Urothelium cell line (cell line): ENCODE measurements at regions not wholly inside any gene's neighbourhood (a gene's known extent, or its start where the extent isn't known, plus 50 kb on each side); places are given as distances from the start of the nearest gene placed in this dataset.
"Not testable (repeated sequence)": the region's sequence is repeated elsewhere in the genome, so short reads cannot be mapped to it uniquely, and the experiment has no call there.

Experiments used
- DNase-seq: peaks from one replicate; pipeline ENCODE4 v3.0.0; 2011; ENCODE audit warnings: low spot score, mixed read lengths
- FAIRE-seq: peaks from 2 replicates; lab custom pipeline; 2011; peaks lifted over from hg19 to GRCh38; lab: Jason Lieb, UNC

DNA sequence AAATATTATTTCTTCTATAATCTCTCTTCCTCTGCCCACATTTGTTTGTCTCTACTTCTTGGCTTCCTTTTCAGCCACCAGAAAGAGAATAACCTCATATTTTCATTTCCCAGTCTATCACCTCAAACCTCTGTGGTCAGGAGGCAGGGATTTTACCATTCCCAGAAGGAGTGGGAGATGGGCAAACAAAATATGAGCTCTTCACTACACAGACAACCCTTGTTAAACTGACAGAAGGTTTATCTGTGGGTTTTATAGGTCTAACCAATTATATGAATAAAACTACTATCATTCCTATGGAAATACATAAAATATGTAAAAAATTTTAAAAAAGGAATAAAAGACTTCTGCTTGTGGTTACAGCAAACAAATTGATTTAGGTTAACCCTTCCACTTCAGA, 160.0 kb upstream of the TRPC6 start:
- DNase-seq (no peak), FAIRE-seq (no peak)

DNA sequence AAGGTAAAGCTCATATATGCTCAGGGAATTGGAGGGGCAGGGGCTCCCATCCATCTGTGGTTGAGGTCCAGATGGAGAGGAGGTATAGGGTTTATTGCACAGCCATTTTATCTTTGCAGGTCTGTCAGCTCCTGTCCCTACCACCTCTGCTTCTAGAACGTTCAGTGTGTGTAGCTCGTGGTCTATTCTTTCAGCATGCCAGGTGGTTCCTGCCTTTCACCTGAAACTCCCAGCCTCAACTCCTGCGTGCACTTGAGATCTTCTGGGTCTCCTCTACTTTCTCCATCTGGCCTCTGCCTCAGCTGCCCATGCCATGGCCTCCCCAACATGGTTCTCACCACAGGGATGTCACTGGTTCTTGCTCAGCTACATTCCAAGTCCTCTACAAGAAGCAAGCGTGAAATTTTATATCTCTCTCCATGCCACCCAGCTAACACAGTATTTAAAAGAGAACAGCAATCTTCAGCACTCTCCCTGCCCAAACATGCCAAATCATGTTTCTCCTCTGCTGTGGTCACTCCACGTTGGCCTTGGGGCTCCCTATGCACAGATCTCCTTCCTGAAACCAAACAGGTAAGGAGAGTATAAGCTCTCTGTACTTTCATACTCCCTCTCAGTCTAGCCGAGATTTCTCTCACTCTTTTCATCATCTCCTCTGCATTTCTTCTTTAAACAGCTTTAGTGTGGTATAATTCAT, 157.8 kb upstream of the TRPC6 start:
- no peak for DNase-seq
- no peak for FAIRE-seq

DNA sequence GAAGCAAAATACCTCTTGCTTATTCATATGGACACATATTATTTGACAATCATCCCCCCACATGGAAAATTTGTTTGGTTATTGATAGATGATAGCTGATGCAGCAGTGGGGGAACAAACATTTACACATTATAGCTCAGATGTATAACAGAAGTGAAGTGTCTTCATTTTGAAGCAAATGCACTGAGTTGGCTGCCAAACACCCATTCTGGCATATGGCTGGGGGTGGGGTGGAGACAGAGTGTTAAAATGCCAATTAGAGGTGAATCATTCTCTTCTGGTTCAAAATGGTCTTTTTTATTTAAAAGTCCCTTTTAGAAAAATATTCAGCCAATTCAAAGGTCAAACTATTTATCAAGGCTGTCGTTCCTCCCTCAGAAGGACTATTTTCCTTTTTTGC, 157.3 kb upstream of the TRPC6 start:
- no peak for DNase-seq
- FAIRE-seq: no peak

DNA sequence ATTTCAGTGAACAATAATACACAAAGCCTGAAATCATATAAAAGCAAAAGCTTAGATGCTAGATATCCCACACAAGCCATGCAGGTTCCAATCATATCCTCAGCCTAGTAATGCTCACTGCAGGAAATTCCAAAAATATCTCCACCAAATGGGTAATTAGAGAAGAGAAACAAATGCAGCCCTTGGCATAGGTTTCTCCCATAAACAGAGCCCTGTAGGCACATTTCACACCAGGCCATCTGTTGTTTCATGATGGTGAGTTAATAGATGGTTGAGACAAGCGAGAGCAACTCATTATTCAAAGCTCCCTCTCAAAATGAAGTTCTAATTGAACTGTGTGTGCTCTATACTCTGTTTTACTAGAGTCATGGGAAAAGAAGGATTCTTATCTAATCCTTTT, 154.6 kb upstream of the TRPC6 start:
- DNase-seq (no peak), FAIRE-seq (no peak)

DNA sequence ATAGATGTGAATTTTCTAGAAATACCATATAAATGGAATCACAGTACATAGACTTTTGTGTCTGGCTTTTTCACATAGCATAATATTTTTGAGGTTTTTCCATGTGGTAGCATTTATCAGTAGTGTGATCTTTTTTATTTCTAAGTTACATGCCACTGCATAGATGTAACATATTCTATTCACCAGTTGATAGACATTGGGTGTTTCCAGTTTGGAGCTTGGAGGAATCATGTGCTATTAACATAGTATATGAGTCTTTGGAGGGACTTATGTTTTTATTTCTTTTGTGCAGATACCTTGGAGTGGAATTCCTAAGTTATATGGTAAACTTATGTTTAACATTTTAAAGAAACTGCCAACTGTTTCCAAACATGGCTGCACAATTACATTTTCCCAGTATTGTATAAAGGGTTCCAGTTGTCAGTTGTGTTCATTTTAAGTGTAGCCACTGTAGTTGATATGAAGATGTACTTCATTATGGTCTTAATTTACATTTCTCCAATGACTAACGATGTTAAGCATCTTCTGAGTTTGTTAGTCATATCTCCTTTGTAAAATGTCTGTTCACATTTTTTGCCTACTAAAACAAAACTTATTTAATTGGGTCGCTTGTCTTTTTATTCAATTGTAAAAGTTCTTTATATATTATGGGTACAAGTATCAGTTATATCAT, 145.7 kb upstream of the TRPC6 start:
- FAIRE-seq (no peak), DNase-seq (no peak)

DNA sequence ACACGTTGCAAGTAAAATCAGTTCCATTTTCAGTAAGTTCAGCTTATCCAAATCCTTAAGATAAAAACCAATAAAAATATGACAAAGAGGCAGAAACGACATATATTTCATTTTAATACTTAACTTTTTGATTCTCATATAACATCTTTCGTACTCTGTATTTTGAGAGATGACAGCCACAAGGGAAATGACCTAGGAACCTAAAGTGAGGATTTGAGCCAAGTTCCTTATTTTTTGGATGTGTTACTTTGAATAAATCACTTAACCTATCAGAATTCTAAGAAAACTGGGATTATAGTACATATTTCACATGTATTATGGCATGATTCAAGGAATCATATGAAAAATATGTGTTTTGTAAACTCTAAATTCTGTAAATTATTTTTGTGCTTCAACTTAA, 143.6 kb upstream of the TRPC6 start:
- FAIRE-seq (no peak), DNase-seq (no peak)

DNA sequence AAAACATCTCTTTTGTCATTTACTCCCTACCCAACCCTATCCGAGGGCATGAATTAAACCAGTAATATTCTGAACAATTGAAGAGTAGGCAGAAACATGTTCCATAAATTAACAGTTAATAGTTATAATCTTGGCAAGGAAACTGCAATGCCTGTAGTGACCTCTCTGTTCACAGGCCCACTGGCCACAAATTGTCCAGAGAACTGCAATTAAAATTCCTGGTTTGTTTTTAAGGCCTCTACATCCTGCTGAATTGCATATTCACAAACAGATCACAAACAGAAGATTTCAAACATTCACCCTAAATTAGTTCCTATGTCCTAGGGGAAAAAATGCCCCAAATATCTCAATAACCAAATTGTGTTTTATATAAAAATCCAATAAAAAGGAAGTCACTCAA, 143.2 kb upstream of the TRPC6 start:
- no peak for DNase-seq
- FAIRE-seq: no peak

DNA sequence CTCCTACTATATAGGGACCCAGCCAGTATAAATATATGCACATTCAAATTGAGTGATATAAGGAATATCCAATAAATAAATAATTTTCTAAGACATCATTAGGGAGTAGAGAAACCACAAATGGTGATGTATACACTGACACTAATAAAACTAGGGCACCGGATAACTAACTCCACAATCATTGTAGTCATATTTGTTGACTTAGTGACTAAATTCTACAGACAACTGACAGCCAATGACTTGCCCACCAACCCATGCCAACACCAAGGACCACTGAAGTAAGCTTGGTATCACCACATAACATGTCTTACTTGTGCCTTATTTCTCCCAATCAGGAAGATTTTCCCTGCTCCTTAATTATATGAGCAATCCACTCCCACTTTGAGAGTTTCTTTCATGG, 139.6 kb upstream of the TRPC6 start:
- no peak for FAIRE-seq
- no peak for DNase-seq

DNA sequence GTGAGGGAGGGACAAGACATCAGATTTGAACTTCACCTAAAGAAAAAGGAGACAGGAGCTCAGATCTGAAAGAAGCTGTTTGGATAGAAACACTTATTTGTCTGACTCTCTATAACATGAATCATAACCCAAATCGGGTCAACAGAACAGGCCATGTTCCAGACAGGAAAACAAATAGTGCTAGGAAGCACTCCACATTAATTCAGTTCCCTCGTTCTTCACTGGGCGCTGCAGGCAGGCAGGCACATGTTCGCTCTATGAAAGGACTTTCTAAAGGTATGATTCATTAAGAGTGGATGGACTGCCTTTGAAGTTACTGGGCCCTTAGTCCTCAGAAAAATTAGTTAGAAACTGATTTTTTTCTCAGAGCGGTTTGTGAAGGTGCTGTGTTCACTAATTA, 137.5 kb upstream of the TRPC6 start:
- FAIRE-seq (no peak), DNase-seq (no peak)

DNA sequence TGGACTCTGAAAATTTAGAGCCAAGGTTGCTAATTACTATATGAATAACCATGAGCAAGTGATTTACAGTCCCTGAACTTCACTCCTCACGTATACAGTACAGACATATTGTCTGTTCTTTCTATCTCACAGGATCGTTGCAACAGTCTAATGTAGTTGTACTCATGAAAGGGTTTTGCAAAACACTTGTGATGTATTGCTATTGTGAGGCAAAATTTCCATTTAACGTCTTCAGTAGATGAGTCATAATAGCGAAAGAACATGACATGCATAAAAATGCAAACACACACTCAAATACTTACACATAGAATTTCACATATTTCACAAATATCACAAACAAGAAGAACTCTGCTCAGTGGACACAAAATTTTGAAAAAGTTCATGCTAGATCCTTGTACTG, 134.6 kb upstream of the TRPC6 start:
- DNase-seq: no peak
- FAIRE-seq: no peak

DNA sequence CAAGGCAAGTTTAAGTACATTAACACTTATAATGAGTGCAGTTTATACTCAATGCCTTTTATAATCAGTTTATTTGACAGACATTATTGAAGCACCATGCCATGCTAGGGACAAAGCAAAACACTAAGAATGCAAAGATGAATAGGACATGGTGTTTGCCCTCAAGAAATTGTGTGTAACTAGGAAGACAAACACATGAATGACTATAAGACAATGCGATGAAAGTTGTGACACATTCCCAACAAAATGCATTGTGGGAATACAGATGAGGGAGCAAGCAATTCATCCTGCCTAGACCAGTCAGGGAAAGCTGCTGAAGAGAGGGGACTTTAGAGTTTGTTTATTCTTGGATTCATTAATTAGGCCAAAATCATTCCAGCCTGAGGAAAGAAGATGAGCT, 133.8 kb upstream of the TRPC6 start:
- DNase-seq (no peak), FAIRE-seq (peak; percentile 68)

DNA sequence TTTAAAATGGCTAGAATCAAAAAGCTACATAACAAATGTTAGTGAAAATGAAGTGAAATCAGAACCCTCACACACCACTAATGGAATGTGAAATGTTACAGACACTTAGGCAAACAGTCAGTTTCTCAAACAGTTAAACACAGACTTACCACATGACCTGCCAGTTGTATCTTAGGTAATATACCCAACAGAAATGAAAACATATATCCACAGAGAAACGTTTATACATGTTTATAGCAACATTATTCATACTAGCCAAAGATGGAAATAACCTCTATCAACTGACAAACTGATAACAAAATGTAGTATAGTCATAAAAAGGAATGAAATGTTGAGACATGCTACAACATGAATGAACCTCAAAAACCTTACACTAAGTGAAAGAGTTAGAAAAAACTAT, 131.5 kb upstream of the TRPC6 start:
- no peak for DNase-seq
- no peak for FAIRE-seq

DNA sequence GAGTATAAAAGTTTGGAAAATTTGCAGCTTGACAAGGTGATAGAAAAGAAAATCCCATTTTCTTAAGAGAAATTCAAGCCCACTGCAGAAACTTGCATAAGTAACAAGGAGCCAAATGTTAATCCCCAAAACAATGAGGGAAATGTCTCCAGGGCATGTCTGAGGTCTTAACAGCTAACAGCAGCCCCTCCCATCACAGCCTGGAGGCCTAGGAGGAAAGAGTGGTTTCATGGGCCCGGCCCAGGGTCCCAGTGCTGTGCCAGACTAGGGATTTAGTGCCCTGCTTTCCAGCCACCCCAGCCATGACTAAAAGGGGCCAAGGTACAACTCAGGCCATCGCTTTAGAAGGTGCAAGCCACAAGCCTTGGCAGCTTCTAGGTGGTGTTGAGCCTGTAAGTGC, 123.7 kb upstream of the TRPC6 start:
- FAIRE-seq (no peak), DNase-seq (no peak)

DNA sequence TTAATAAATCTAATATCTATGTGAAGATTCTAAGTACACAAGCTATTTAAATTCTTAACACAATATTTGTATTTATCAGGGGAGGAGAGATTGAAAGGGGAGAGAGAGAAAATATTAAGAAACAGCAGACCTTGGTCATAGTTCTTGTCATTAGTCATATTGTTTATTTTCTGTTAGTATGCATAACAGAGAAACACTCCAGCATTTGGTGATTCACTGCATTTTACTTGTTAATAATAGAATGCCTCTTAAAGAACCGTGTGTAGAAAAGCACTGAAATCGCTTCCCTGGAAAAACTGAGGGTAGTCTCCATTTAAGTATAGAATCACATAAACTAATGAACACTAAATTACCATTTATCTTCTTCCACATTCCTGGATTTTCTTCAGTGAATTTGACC, 122.7 kb upstream of the TRPC6 start:
- FAIRE-seq (no peak), DNase-seq (no peak)

DNA sequence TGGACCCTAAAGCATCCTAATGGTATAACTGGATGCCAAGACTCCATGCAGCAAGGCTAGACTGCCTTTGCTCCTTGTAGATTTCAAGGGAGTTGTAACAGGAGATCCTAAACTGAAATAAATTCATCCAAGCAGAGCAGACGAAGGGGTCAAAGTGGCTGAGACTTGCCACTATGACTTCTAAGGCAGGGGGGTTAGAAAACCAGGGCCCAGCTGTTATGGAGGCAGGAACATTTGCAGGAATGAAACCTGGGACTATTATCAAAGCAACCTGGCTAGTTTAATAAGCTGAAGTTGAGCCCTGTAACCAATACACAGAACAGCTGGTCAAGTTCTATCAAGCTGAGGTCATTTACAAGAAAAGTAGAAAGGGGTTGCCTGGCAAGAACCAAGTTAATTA, 122.2 kb upstream of the TRPC6 start:
- DNase-seq (no peak), FAIRE-seq (no peak)

DNA sequence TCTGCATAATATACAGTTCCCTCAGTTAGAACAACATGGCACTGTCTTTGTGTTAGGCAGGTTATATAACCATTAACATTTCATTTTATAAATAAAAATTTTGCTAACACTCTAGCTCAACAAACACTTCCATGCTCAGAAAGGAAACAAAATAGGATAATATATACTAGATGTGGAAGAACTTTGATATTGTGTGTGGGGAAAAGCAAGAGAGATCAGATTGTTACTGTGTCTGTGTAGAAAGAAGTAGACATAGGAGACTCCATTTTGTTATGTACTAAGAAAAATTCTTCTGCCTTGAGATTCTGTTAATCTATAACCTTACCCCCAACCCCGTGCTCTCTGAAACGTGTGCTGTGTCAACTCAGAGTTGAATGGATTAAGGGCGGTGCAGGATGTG, 111.1 kb upstream of the TRPC6 start:
- DNase-seq, FAIRE-seq: not testable (repeated sequence)

DNA sequence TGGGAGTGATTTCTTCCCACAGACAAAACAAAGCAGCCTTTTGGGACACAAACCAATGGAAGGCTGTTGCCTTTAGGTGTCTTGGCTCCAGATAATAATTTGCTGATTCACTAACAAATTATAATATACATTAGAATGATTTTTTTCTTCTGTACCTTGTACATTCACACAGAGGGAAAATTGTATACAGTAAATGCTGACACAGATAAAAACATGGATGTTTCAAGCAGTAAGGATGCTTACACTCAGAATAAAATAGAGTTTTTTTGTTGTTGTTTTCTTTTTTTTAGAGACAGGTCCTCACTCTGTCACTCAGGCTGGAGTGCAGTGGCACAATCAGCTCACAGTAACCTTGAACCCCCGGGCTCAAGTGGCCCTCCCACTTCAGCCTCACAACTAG, 109.2 kb upstream of the TRPC6 start:
- DNase-seq (no peak), FAIRE-seq (no peak)

DNA sequence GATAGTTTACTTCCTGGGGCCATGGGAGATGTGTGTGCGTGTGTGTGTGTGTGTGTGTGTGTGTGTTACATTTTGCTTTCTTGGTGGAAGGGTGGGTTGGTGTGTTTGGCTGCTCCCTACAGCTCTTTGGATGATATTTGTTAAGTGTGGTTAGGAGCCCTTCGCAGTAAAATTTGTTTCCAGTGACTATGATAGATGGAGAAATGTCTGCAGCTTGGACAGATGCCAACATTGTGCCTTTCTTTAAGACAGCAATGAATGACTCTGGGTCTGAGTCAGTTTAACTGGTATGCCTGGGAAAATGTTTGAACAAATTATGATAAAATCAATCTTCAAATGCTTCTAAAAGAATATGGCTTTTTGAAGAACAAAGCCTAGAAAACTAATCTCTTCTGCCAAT, 102.7 kb upstream of the TRPC6 start:
- DNase-seq (peak; percentile 75), FAIRE-seq (no peak)

DNA sequence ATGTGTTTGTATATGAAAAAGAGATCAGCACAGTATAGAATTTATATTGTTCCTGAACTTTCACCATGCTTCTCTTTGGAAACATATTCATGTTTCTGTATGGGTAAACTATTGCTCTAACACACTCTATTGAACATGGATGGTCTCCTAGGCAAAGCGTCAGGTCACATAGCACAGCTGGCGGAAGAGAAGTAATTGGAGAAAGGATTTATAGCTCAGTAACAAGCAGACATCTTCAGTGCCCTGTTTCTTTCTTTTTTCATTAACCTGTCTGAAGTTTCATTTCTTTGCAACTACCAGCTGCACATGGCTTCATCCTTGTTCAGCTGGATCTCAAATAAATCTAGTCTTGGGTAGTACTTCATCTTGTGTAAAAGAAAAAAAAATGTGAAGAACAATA, 84.4 kb upstream of the TRPC6 start:
- DNase-seq: no peak
- no peak for FAIRE-seq

DNA sequence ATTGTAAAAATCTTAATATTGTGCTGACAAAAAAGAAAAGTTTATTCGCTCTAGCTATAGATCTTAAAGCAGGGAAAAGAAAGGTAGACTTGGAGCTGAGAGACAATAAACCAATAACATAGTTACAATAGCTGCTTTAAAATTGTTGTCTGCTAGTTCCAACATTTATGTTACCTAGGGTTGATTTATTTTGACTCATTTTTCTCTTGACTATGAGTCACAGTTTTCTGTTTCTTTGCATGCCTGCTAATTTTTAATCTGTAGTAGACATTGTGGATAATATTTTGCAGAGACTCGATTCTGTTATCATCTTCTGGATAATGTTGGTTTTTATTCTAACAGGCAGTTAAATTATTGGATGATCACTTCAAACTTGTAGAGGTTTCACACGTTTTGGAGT, 83.1 kb upstream of the TRPC6 start:
- DNase-seq: no peak
- no peak for FAIRE-seq

DNA sequence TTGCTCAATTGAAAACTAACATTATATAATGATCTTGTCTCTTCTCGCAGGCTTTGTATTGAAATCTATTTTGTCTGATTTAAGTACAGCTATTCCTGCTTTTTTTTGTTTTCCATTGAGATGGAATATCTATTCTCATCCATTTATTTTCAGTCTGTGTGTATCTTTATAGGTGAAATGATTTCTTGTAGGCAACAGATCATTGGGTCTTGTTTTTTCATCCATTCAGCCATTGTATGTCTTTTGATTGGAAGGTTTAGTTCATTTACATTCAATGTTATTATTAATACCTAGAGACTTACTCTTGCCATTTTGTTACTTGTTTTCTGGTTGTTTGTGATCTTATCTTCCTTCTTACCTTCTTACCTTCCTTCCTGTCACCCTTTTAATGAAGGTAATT, 77.8 kb upstream of the TRPC6 start:
- FAIRE-seq (no peak), DNase-seq (no peak)
